Gastrocnemius medialis (tissue), 4 donors: ENCODE measurements at regions not wholly inside any gene's neighbourhood (a gene's known extent, or its start where the extent isn't known, plus 50 kb on each side); places are given as distances from the start of the nearest gene placed in this dataset.

Source experiments
- ATAC-seq, 2 donors: fragments of 150-250 bp; one replicate each; pipeline ENCODE4 v1.9.1; 2016
- DNase-seq, 2 donors: peaks; one replicate each; pipeline ENCODE4 v3.0.0-alpha.2; 2019
- H3K27ac ChIP-seq, 4 donors: fragments of 200-600 bp; sonication (generic); 1 replicate in 1 of 4; 2 replicates in 3 of 4; pipeline ENCODE4 v1.5.1; 2016 to 2018; ENCODE audit warnings: mild to moderate bottlenecking in 2 of 4, moderate library complexity in 1 of 4
- H3K27me3 ChIP-seq, 3 donors: fragments of 200-600 bp; sonication (generic) in 2 of 3; 1 replicate in 1 of 3; 2 replicates in 2 of 3; pipeline versions ENCODE4 v1.5.1 to v1.6.0; 2016 to 2019; ENCODE audit warnings: mild to moderate bottlenecking in 1 of 3, moderate library complexity in 1 of 3
- H3K36me3 ChIP-seq, 2 donors: fragments of 200-600 bp; sonication (generic) in 1 of 2; one replicate each; pipeline ENCODE4 v1.5.1; 2017 to 2018
- H3K4me1 ChIP-seq, 2 donors: fragments of 200-600 bp; sonication (generic) in 1 of 2; one replicate each; pipeline ENCODE4 v1.5.1; 2016 to 2017; ENCODE audit warnings: mild to moderate bottlenecking in 2 of 2
- H3K4me3 ChIP-seq, 4 donors: fragments of 200-600 bp; sonication (generic) in 3 of 4; 1 replicate in 1 of 4; 2 replicates in 3 of 4; pipeline ENCODE4 v1.5.1; 2016 to 2019; ENCODE audit warnings: mild to moderate bottlenecking in 2 of 4
- H3K9me3 ChIP-seq, 3 donors: fragments of 200-600 bp; sonication (generic) in 2 of 3; 1 replicate in 1 of 3; 2 replicates in 2 of 3; pipeline ENCODE4 v1.5.1; 2016 to 2019
- POLR2A ChIP-seq, 2 donors: fragments of 450-650 bp; IDR thresholded peaks; one replicate each; pipeline ENCODE4 v1.6.1; 2017; ENCODE audit warnings: antibody characterized with exemption in 2 of 2, mild to moderate bottlenecking in 2 of 2, moderate library complexity in 2 of 2
- in situ Hi-C, 4 donors: fragments of 200-750 bp; cut with MboI; loops; one replicate each; pipeline versions ENCODE4 v1.15.0 to v1.8.0; 2017; ENCODE audit warnings: low sequenced_read_pairs in 4 of 4
- intact Hi-C: fragments of 100-400 bp; cut with DNase I; formaldehyde crosslinking; loops from one replicate; pipeline ENCODE4 v1.15.1; 2023; ENCODE audit warnings: low total_unique reads
- TF ChIP-seq, protein P1 (sequence below), 5 experiments: fragments of 450-650 bp in 3 of 5; fragments of 200-600 bp in 2 of 5; sonication (generic) in 2 of 5; IDR thresholded peaks in 4 of 5; conservative IDR thresholded peaks in 1 of 5; 1 replicate in 4 of 5; 2 replicates in 1 of 5; pipeline ENCODE4 v1.5.1; 2016 to 2019; ENCODE audit warnings: antibody characterized with exemption in 5 of 5, mild to moderate bottlenecking in 3 of 5, moderate library complexity in 3 of 5

GRCh38 chr16:64317601-64318000 lies 804.3 kb downstream of the CDH11 start:
- H3K9me3 ChIP-seq = no peaks in the 10 kb centered on the region
- no peaks in the 10 kb centered on the region for H3K27me3 ChIP-seq
- H3K4me3 ChIP-seq = no peak overlapping the region
- TF ChIP-seq, protein P1, sequence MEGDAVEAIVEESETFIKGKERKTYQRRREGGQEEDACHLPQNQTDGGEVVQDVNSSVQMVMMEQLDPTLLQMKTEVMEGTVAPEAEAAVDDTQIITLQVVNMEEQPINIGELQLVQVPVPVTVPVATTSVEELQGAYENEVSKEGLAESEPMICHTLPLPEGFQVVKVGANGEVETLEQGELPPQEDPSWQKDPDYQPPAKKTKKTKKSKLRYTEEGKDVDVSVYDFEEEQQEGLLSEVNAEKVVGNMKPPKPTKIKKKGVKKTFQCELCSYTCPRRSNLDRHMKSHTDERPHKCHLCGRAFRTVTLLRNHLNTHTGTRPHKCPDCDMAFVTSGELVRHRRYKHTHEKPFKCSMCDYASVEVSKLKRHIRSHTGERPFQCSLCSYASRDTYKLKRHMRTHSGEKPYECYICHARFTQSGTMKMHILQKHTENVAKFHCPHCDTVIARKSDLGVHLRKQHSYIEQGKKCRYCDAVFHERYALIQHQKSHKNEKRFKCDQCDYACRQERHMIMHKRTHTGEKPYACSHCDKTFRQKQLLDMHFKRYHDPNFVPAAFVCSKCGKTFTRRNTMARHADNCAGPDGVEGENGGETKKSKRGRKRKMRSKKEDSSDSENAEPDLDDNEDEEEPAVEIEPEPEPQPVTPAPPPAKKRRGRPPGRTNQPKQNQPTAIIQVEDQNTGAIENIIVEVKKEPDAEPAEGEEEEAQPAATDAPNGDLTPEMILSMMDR (IDR thresholded peaks at IDR 0.05 in 4 of 5, conservative IDR thresholded peaks at IDR 0.05 in 1 of 5) = no peak
- TF ChIP-seq POLR2A (IDR thresholded peaks at IDR 0.05) = no peak
- H3K36me3 ChIP-seq = no peaks in the 10 kb centered on the region
- in situ Hi-C loops = no loop called here
- intact Hi-C loops = no loop called here
- no peaks in the 10 kb centered on the region for H3K4me1 ChIP-seq
- ATAC-seq (no peak), DNase-seq (no peak)
- H3K27ac ChIP-seq = no peak overlapping the region

DNA sequence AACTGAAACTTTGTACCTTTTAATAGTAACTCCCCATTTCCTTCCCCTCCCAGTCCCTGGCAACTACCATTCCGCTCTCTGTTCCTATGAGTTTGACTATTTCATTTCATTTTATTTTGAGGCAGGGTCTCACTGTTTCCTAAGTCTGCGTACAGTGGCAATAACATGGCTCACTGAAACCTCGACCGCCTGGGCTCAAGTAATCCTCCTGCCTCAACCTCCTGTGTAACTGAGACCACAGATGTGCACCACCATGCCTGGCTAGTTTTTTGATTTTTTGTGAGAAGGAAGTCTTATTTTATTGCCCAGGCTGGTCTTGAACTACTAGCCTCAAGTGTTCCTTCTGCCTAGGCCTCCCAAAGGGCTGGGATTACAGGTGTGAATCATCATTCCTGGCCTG lies 808.1 kb downstream of the CDH11 start:
- ATAC-seq (no peak), DNase-seq (no peak)
- intact Hi-C loops (no loop called here), in situ Hi-C loops (no loop called here)
- Histone ChIP-seq H3K36me3 (no peaks in the 10 kb centered on the region), H3K4me3 (no peak overlapping the region), H3K27me3 (no peaks in the 10 kb centered on the region), H3K9me3 (no peaks in the 10 kb centered on the region), H3K27ac (no peak overlapping the region), H3K4me1 (no peaks in the 10 kb centered on the region)
- no peak for TF ChIP-seq POLR2A (IDR thresholded peaks at IDR 0.05)
- TF ChIP-seq, protein P1 (IDR thresholded peaks at IDR 0.05 in 4 of 5, conservative IDR thresholded peaks at IDR 0.05 in 1 of 5) = no peak

DNA sequence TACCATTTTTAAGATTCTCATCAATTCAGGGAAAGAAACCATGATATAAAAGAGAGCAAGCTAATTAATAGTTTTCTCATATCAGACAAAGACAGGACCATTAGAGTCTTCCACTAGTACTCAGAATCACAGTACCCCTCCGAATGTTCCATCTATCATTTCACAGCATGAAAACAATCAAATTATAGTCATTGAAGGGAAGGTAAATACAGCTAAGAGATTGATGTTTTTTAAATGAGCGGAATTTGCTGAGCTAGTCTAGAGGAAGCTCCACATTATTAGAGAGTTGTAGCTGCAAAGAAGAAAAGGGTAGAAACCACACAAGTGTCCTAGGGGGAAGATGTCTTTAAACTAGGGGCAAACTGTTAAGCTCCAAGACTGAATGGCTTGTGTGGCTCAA lies 808.9 kb downstream of the CDH11 start:
- Histone ChIP-seq H3K4me3 (no peak overlapping the region), H3K36me3 (no peaks in the 10 kb centered on the region), H3K27ac (no peak overlapping the region), H3K27me3 (no peaks in the 10 kb centered on the region), H3K4me1 (no peaks in the 10 kb centered on the region), H3K9me3 (no peaks in the 10 kb centered on the region)
- TF ChIP-seq, protein P1 (IDR thresholded peaks at IDR 0.05 in 4 of 5, conservative IDR thresholded peaks at IDR 0.05 in 1 of 5) = no peak
- DNase-seq = no peak
- in situ Hi-C loops = no loop called here
- intact Hi-C loops = no loop called here
- no peak for ATAC-seq

GRCh38 chr16:64312292-64312691 lies 809.6 kb downstream of the CDH11 start:
- DNase-seq (no peak), ATAC-seq (no peak)
- H3K4me3 ChIP-seq = no peak overlapping the region
- H3K36me3 ChIP-seq = no peaks in the 10 kb centered on the region
- intact Hi-C loops (no loop called here), in situ Hi-C loops (no loop called here)
- no peaks in the 10 kb centered on the region for H3K27me3 ChIP-seq
- TF ChIP-seq POLR2A (IDR thresholded peaks at IDR 0.05) = no peak
- TF ChIP-seq, protein P1 (IDR thresholded peaks at IDR 0.05 in 4 of 5, conservative IDR thresholded peaks at IDR 0.05 in 1 of 5) = no peak
- H3K9me3 ChIP-seq = no peaks in the 10 kb centered on the region
- H3K4me1 ChIP-seq = no peaks in the 10 kb centered on the region
- no peak overlapping the region for H3K27ac ChIP-seq

GRCh38 chr16:64311241-64311640 lies 810.6 kb downstream of the CDH11 start:
- Histone ChIP-seq H3K36me3 (no peaks in the 10 kb centered on the region), H3K27me3 (no peaks in the 10 kb centered on the region), H3K27ac (no peak overlapping the region), H3K4me1 (no peaks in the 10 kb centered on the region), H3K4me3 (no peak overlapping the region), H3K9me3 (no peaks in the 10 kb centered on the region)
- in situ Hi-C loops (no loop called here), intact Hi-C loops (no loop called here)
- no peak for DNase-seq
- TF ChIP-seq, protein P1 (IDR thresholded peaks at IDR 0.05 in 4 of 5, conservative IDR thresholded peaks at IDR 0.05 in 1 of 5) = no peak
- no peak for TF ChIP-seq POLR2A (IDR thresholded peaks at IDR 0.05)
- ATAC-seq = no peak
